ENCODE measurements at regions not wholly inside any gene's neighbourhood (a gene's known extent, or its start where the extent isn't known, plus 50 kb on each side); places are given as distances from the start of the nearest gene placed in this dataset.
"Not testable (repeated sequence)": the region's sequence is repeated elsewhere in the genome, so short reads cannot be mapped to it uniquely, and the experiment has no call there.

GRCh38 chr11:90423378-90423777, 200.5 kb upstream of the CHORDC1 start:
- DNase-seq (ENCODE audit: low spot score), result no peak

- not testable (repeated sequence) for DNase-seq (ENCODE audit: low spot score)
These were observed 199.9 kb upstream of the CHORDC1 start for GRCh38 chr11:90422787-90423186.

- no peak for DNase-seq (ENCODE audit: low spot score)
These were observed 191.4 kb upstream of the CHORDC1 start for GRCh38 chr11:90414221-90414620.

GRCh38 chr11:90407350-90407749, 184.5 kb upstream of the CHORDC1 start:
- DNase-seq (ENCODE audit: low spot score), result no peak

- DNase-seq (ENCODE audit: low spot score), result no peak
These were observed 169.8 kb upstream of the CHORDC1 start for GRCh38 chr11:90392692-90393091.

- DNase-seq (ENCODE audit: low spot score), result no peak
These were observed 168.9 kb upstream of the CHORDC1 start for GRCh38 chr11:90391756-90392155.

GRCh38 chr11:90380206-90380605, 157.4 kb upstream of the CHORDC1 start:
- DNase-seq (ENCODE audit: low spot score), result no peak

GRCh38 chr11:90373971-90374370, 151.1 kb upstream of the CHORDC1 start:
- no peak for DNase-seq (ENCODE audit: low spot score)

- no peak for DNase-seq (ENCODE audit: low spot score)
These were observed 141.7 kb upstream of the CHORDC1 start for GRCh38 chr11:90364527-90364926.

- DNase-seq (ENCODE audit: low spot score), result no peak
These were observed 140.9 kb upstream of the CHORDC1 start for GRCh38 chr11:90363739-90364138.

GRCh38 chr11:90355200-90355599, 132.4 kb upstream of the CHORDC1 start:
- no peak for DNase-seq (ENCODE audit: low spot score)

- DNase-seq (ENCODE audit: low spot score), result no peak
These were observed 126.9 kb upstream of the CHORDC1 start for GRCh38 chr11:90349731-90350130.

GRCh38 chr11:90344546-90344945, 121.7 kb upstream of the CHORDC1 start:
- no peak for DNase-seq (ENCODE audit: low spot score)

GRCh38 chr11:90343673-90344072, 120.8 kb upstream of the CHORDC1 start:
- no peak for DNase-seq (ENCODE audit: low spot score)

- DNase-seq (ENCODE audit: low spot score), result no peak
These were observed 119.1 kb upstream of the CHORDC1 start for GRCh38 chr11:90341986-90342385.

GRCh38 chr11:90332415-90332814, 109.6 kb upstream of the CHORDC1 start:
- DNase-seq (ENCODE audit: low spot score), result no peak

- DNase-seq (ENCODE audit: low spot score), result no peak
These were observed 107.8 kb upstream of the CHORDC1 start for GRCh38 chr11:90330632-90331031.

GRCh38 chr11:90329043-90329442, 106.2 kb upstream of the CHORDC1 start:
- no peak for DNase-seq (ENCODE audit: low spot score)

GRCh38 chr11:90326647-90327046, 103.8 kb upstream of the CHORDC1 start:
- DNase-seq (ENCODE audit: low spot score), result no peak

GRCh38 chr11:90323289-90323688, 100.4 kb upstream of the CHORDC1 start:
- DNase-seq (ENCODE audit: low spot score), result no peak

- DNase-seq (ENCODE audit: low spot score), result no peak
These were observed 98.2 kb upstream of the CHORDC1 start for GRCh38 chr11:90321018-90321417.

- DNase-seq (ENCODE audit: low spot score), result no peak
These were observed 95.8 kb upstream of the CHORDC1 start for GRCh38 chr11:90318651-90319050.

GRCh38 chr11:90310210-90310609, 87.4 kb upstream of the CHORDC1 start:
- no peak for DNase-seq (ENCODE audit: low spot score)

- no peak for DNase-seq (ENCODE audit: low spot score)
These were observed 86.8 kb upstream of the CHORDC1 start for GRCh38 chr11:90309693-90310092.

GRCh38 chr11:90294526-90294925, 71.7 kb upstream of the CHORDC1 start:
- DNase-seq (ENCODE audit: low spot score), result no peak

Measured in LoVo (cell line).